Activated CD8-positive, alpha-beta memory T cell treated with anti-CD3 and anti-CD28 coated beads for 24 hours (primary cell): ENCODE measurements at regions not wholly inside any gene's neighbourhood (a gene's known extent, or its start where the extent isn't known, plus 50 kb on each side); places are given as distances from the start of the nearest gene placed in this dataset.
"Not testable (repeated sequence)": the region's sequence is repeated elsewhere in the genome, so short reads cannot be mapped to it uniquely, and the experiment has no call there.

Source experiments
- DNase-seq: peaks from one replicate; pipeline ENCODE4 v3.0.0-alpha.2; 2020

DNA sequence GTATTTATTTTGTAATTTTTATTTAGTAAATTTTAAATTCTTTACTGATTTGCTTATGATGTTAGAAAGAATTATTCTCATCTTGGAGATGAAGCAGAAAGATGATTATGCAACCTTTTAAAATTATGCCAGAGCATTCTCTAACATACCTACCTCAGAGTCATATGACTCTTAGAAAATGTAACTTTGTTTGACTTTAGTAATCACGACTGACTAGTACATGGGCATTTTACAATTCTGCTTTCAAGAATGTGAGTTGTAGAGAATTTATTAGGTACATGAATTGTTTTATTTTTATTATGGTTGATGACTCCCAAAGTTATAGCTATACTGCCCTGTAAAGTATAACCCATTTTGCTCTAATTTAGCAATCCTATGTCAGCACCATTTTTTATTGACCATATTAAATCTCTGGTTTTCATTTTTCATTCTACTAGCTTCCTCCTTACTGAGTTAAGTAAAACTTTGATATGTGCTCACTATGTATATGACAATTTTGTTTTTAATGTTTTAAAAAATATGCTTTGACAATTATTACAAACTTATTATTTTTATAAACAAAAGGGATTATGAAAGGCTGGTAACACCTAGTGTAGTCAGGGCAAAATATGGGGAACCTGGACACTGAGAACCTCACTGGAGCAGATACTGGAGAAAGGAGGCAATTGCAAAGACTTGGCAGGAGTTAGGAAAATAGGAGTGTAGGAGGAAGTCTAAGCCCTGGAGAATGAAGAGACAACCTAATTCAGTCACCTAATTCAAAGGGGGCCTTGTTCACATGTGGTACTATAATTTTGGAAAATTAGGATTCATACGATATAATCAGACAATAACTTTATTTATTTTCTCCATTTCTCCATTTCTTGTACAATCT, 249.7 kb upstream of the DAB2 start:
- DNase-seq: no peak

DNA sequence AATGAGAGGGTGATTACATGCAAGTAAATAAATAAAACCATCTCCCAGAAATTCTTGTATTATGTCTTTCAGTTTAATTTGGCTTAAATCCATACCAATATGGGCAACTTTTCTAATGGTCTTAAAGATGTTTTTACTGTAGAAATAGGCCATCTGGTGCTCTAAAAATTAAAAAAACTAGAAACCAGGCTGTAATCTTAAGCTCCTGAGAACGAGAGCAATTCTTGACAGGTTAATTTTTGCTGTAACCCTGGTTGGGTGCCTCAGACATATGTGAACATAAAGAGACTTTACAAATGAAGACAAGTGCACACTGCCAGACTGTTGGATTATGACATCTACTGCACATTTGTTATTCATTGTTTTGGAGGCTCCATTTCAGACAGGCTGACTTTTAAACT, 246.8 kb upstream of the DAB2 start:
- no peak for DNase-seq

DNA sequence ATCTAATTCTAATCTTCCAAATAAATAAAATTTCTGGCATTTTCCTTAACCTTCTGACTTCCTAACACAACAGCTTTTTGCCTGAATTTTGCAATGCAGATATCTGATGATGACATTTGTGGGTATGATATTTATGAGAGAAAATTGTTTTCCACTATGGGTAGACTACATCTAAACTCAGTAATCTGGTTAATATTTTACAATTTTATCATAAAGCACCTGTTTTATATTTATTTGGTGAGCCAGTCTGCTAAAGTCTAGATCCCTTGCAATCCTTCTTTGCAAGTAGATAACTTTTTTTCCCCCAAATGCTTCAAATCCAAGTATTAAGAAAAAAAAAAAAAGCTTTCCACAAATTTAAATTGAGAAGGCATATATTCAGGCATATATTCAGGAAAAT, 246.2 kb upstream of the DAB2 start:
- no peak for DNase-seq

DNA sequence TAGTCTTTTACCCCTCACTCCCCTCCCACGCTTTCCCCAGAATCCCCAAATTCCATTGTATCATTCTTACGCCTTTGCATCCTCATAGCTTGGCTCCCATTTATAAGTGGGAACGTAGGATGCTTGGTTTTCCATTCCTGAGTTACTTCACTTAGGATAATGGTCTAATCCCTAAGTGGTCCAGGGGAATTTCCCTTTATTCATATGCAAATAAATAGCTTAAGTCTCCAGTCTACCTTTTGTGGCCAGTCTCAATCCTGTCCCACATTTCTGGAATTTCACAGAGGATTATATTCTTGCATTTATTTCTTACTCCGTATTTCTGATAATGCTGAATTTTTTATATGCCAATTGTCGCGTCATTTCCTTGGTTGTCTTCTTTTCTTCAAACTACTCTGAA, 245.6 kb upstream of the DAB2 start:
- no peak for DNase-seq

DNA sequence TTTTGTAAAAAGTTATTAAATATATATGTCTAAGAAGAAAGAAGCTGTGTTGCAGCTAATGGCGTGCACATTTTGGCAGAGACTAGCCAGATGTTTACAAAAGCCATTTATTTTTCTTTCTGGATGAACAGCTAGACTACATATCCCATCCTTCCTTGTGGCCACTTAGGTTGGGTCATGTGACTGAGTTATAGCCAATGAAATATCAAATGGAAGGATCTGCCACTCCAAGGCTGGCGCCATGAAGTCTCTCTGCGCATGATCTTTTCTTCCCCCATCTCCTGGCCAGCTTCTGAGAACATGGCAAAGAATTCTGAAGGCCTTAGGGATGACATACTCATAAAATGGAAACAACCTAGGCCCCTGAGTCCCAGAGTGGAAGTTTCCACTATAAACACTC, 244.2 kb upstream of the DAB2 start:
- no peak for DNase-seq

DNA sequence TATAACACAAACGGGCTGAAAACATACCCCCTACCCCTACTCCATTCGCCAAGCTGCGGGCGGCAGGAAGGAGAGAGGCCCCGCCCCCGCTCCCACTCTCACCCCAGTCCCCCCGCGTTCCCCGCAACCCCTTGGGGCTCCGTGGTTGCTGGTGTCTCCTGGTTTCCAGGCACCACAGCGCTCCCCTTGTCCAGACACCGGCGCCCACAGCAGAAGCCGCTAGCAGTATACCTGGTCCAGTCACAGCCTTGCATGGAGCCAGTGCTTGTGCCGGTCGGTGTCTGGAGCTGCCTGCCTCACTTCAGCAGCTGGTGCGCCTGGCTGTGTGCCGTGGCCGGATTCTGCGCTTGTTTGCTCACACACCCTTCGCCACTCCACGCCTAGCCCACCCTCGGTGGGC, 240.5 kb upstream of the DAB2 start:
- DNase-seq: no peak

DNA sequence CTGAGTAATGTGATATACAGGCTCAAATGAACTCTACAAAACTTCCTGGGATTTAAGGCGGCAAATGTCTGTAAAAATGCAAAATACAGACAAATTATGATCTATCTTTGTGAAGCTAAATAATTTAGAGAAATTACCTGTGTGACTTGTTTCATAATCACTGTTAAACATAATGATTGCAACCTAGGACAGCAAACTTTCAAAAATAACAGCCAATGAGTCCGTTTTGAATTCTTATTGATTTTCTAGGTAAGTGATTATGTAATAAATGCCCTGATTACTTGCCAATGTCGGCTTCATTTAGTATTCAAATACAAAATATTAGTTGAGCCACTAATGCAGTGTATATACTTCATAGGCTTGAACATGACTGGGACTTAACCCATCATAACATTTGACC, 238.2 kb upstream of the DAB2 start:
- no peak for DNase-seq

DNA sequence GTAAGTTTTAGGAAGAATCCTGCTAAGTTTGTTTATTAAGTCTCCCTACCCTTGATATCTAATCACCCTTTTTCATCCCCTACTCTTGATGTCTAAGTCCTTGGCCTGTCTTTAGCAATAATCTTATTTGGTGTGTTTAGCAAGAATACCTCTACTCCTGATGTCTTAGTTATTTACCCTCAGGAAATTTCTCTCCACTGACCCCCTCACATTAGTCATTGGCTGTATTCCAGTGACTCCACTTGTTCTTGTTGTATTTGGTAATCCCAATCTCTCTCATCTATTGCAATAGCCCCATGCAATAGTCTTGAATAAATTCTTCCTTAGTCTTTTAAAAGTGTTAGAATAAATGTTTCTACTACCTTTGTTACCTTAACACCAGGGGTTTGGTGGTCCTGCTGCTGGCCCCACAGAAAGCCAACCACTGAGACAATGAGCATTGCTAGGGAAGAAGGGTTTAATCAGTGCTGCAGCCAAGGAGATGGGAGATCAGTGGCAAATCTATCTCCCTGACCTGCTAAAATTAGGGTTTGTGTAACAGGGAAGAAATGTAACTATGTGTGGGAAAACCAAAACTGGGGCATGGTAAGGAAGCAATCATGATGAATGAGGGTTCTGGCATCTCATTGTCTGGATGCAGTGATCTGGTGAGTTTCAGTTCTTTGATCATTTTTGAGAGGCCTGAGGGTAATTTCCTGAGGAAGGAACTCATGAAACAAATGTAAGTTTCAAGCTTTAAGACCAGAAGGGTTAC, 236.4 kb upstream of the DAB2 start:
- DNase-seq: no peak

DNA sequence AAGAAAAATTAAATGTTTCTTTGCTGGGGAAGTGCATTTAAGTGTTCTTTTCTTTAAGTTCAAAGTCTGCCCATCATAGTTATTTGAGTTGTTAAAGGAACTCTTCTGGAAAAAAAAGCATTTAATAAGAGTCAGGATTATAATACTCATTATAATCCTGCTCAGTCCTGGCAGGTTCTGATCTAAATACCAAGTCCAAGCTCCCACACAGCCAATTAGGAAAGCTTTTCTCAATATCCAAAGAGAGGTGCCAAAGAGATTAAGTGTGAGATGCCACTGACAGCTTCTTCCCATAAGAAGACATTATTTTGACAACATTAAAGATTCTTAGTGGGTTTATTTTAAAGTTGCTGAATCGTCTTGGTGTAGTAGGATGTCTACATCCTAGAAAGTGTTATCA, 235.2 kb upstream of the DAB2 start:
- no peak for DNase-seq

DNA sequence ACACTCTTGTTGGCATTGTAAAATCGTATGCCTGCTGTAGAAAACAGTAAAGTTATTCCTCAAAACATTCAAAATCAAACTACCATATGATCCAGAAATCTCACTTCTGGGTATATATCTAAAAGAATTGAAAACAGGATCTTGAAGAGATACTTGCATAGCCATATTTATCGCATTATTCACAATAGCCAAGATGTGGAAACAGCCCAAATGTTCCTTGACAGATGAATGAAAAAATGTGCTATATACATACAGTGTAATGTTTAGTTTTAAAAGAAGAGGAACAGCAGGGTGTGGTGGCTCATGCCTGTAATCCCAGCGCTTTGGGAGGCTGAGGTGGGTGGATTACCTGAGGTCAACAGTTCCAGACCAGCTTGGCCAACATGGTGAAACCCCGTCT, 234.1 kb upstream of the DAB2 start:
- no peak for DNase-seq

DNA sequence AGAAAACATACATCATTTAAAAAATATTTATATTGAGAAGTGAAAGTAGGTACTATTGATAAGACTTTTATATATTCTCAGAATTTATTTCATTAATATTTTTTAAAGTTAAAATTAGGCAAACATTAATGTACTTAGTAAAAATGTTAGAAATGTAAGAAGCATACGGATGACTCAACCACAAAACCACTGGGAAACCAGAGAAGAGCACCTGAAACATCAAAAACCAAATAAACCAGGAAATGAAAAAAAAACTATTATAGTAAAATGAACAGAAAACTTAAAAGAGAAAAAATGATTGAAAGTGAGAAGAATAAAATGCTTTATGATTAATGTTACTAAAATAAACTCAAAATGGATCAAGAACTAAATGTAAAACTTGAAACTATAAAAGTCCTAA, 233.2 kb upstream of the DAB2 start:
- no peak for DNase-seq

DNA sequence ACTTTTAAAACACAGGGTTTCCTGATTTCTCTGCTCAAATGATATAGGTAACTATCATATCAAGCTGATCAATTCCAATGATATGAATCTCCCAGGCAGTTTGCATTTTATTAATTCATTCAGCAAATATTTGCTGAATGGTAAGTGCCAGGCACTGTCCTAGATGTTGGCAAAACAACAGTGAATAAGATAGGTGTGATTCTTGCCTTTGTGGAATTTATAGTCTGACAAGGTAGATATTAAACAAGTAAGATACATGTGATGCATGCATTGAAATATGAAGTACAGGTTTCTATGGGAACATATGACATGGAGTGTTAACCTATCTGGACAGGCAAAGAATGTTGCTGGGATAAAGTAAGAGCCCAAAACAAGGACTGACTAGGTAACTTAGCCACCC, 231.8 kb upstream of the DAB2 start:
- no peak for DNase-seq

DNA sequence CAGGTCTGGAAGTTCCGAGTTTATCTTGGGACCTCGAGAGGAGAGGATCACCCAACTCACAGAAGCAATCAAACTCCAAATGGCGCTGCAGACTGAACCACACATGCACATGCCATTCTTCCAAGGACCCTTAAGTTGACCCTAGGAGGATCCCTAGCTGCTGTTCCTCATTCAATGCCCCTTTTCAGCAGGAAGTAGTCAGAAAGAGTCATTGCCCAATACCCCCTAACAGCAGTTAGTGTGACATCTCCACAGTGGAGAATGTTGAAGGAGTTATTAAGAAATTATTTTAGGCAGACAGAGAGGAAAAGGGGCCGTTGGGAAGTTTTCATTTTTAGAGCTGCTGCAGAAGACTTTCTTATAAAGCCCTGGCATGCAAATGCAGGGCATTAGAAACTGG, 229.9 kb upstream of the DAB2 start:
- DNase-seq: no peak

DNA sequence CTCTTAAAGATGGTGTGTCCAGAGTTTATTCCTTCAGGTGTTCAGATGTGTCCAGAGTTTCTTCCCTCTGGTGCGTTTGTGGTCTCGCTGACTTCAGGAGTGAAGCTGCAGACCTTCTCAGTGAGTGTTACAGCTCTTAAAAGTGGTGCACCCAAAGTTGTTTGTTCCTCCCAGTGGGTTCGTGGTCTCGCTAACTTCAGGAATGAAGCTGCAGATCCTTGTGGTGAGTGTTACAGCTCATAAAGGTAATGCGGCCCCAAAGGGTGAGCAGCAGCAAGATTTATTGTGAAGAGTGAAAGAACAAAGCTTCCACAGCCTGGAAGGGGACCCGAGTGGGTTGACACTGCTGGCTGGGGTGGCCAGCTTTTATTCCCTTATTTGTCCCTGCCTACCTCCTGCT, 227.7 kb upstream of the DAB2 start:
- not testable (repeated sequence) for DNase-seq

DNA sequence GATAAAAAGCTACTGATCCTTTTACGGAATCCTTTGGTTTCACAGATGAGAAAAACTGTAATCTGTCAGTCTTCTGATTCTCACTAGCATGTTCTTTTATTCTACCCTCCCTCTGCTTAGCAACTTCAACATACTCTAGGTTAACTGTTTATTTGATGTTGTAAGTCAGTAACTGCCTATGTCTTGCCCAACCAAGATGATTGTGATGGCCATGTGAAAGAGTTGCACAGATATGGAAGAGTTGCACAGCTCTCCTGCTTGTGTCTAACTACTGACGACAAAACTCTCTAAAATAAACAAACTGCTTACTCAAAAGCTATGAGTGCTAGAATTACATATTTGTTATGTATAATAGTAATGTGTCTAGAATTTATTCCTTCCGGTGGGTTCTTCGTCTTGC, 227.3 kb upstream of the DAB2 start:
- no peak for DNase-seq

DNA sequence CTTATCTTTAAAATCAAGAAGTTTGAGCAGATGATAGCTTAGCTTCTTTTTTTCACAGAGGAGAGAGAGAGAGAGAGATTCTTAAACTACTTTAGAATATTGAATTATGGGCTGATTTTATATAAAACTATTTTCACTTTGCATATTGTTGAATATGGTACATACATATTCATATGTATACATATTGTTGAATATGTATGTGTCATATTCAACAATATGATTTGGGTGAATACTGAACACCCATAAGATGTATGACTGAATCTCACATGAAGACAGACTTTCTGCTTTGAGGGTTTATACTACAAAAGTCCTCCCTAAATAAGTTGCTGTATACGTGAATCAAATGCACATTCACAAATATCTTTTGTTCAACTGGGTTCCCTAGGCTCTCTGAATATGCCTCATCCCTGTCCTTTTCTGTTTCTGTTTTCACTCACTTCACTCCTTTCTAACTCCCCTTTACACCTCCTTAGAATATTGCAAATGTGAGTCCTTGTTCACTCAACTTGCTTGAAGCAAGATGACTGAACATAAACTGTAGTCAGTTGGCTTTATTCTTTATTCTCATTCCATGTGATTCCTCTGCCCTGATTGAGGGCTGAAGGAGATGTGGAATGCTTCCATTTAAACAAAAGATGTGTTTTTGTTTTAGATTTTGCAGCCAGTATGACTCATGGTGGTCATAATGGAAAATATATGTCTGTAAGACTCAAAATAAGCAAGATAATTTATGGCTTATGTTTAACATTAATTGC, 225.4 kb upstream of the DAB2 start:
- DNase-seq: no peak

DNA sequence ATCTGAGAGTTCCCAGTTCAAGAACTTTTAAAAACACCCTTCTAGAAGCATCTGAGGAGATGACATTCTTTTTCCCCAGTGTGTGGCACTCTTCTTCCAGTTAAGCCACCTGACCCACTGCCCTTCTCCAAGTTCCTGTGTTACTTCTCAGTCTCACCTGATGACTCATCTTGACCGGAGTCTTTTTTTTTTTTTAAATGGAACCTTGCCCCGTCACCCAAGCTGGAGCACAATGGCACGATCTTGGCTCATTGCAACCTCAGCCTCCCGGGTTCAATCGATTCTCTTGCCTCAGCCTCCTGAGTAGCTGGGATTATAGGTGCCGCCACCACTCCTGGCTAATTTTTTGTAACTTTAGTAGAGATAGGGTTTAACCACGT, 224.1 kb upstream of the DAB2 start:
- no peak for DNase-seq

DNA sequence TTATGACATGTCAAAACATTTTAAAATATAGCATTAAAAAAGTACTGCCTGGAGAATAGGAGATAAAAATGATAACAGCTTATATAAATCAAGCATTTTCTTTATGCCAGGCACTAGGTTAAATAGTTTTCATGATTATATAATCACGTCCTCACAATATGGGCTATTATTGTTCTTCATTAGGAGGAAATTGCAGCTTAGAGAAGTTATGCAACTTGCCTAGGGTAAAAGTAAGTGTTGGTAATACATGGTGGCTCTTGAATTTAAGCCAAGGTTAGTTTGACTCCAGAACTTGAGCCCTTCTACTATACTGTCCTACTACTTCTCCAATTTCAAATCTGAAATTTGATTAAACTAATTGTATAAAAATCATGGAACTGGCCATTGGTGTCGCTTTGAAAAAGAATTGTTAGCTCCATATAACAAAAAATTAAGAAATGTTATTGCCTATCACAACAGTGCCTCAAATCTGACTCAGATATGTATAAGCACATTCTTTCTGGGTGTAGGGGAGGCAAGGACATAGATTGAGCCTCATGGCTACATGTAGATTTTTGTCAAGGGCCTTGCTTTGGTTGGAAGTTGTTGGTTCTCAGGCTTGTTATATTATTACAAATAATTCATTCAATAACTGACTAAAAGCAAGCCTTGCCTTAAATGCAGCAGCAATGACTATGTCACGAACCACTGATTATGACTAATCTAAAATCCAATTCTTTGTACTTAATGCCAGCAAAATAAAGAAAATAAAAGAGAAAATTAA, 223.5 kb upstream of the DAB2 start:
- DNase-seq: no peak

DNA sequence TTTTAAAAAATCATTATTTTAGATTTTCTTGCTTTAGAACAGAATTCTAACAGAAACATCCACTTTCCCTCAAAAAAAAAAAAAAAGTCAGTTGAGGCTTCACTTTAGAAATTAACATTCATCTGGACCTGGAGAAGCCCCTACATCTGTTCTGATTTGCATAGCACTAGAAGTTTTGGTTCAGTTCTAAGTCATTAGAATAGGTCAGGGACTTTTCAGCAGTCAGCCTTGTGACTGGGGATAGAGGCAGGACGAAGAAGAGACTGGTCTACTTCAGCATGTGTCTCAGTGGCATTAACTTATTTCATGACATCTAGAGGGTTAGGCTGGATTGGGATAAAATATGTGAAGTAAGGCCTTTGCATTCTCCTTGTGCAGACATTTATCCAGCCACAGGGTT, 215.8 kb upstream of the DAB2 start:
- DNase-seq: no peak

DNA sequence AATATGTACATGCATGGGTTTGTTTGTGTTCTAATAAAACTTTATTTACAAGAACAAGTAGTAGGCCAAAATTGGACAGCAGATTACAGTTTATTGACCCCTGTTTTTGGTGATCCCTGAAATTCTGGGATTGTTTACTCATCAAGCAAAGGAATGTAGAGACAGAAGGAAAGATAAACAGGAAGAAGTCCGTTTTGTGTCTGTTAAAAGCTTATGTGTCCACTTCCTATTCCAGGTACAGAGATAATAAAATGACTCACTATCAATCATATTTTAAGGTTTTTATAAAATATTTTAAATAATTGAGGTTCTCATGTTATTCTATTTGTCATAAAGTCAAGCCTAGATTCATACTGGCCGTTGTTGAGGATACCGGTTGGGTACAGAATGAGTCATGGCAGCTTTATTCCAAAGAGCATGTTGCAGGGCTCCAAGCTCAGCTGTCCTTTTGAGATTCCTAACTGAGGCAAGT, 214.9 kb upstream of the DAB2 start:
- DNase-seq: no peak

DNA sequence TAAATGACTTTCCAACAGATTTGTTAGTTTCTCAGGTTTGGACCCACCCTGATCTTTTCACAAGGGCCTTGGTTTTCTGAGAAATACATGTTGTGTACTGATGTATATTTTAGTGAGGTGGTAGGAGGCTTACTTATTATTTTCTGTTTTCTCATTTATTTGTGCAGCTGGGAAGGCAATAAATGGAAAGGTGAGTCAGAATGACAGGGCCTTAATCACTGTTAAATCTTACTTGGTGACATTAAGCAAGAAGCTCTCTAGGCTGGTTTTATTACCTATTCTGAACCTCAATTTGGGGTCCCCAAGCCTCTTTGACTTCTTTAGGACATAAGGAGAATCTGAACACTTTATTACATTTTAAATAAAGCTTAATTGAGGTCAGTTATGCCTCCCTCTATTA, 214.0 kb upstream of the DAB2 start:
- DNase-seq: no peak

DNA sequence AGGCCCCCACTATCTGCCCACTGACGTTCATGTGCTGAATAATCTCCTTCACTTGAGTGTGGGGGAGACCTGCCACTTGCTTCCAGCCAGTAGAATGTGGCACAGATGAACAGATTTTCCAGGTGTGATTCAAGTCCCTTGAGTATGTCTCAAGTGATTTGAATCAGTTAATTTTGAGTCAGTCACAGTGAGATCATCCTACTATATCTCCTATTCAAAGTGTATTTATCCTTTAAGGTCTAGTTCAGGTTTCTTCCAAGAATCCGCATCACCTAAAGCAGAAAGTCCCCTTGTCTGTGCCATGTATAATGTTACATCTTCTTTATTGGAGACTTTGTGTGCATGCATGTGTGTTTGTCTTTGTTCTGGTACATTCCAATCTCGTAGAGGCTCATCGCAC, 208.3 kb upstream of the DAB2 start:
- DNase-seq: no peak

DNA sequence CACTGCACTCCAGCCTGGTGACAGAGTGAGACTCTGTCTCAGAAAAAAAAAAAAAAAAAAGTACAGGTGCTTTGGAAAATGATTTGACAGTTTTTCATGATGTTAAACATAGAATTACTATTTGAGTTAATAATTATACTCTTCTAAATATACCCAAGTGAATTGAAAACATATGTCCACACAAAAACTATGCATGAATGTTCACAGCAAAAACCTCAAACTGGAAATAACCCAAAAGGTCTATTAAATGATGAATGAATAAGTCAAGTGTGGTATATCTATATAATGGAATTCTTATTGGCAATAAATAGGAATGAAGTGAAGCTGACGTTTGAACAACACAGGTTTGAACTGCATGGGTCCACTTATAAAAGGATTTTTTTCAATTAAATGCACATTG, 207.2 kb upstream of the DAB2 start:
- DNase-seq: no peak
